Liver (tissue), 3 donors: ENCODE measurements at regions not wholly inside any gene's neighbourhood (a gene's known extent, or its start where the extent isn't known, plus 50 kb on each side); places are given as distances from the start of the nearest gene placed in this dataset.

Source experiments
- NR2F2 ChIP-seq: IDR thresholded peaks from 2 replicates; pipeline ENCODE4 v1.6.1; 2016; ENCODE audit warnings: antibody characterized with exemption
- SP1 ChIP-seq: IDR thresholded peaks from 2 replicates; pipeline ENCODE4 v1.6.1; 2018; ENCODE audit warnings: antibody characterized with exemption, mild to moderate bottlenecking
- TAF1 ChIP-seq: conservative IDR thresholded peaks from 2 replicates; pipeline ENCODE4 v1.6.1; 2016; ENCODE audit warnings: antibody characterized with exemption, mild to moderate bottlenecking
- TF ChIP-seq, protein P1 (sequence below): IDR thresholded peaks from 2 replicates; pipeline ENCODE4 v1.6.1; 2016; ENCODE audit warnings: antibody characterized with exemption, mild to moderate bottlenecking
- TF ChIP-seq, protein P2 (sequence below): fragments of 150-350 bp; IDR thresholded peaks from 2 replicates; pipeline ENCODE4 v1.5.1; 2017; ENCODE audit warnings: improper control_type of control experiment, low read depth, low read length; ENCODE audit not compliant: missing input control
- donor health status: healthy.
- donor health status: healthy.

DNA sequence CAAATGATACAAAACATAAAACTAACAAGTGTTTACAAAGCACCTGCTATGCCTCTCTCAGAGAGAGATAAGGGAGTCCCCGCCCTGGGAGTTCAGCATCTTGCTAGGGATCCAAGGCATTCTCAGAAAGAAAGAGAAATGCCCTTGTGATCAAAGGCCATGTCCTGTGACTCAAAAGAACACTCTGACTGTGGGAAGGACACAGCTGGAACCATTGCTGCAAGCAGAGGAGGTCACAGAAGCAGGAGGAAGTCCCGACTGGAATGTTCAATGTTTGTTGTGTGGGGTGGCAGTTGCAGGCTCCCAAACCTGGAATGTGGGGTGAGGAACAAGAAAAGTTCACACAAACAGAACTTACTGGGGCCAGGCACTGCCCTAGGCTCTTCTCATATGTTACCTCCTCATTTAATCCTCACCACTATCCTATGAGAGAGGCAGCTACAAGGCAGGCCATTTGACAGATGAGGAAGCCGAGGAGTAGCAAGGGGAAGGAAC is 93.0 kb upstream of the GRIK3 start:
- TF ChIP-seq, protein P1, sequence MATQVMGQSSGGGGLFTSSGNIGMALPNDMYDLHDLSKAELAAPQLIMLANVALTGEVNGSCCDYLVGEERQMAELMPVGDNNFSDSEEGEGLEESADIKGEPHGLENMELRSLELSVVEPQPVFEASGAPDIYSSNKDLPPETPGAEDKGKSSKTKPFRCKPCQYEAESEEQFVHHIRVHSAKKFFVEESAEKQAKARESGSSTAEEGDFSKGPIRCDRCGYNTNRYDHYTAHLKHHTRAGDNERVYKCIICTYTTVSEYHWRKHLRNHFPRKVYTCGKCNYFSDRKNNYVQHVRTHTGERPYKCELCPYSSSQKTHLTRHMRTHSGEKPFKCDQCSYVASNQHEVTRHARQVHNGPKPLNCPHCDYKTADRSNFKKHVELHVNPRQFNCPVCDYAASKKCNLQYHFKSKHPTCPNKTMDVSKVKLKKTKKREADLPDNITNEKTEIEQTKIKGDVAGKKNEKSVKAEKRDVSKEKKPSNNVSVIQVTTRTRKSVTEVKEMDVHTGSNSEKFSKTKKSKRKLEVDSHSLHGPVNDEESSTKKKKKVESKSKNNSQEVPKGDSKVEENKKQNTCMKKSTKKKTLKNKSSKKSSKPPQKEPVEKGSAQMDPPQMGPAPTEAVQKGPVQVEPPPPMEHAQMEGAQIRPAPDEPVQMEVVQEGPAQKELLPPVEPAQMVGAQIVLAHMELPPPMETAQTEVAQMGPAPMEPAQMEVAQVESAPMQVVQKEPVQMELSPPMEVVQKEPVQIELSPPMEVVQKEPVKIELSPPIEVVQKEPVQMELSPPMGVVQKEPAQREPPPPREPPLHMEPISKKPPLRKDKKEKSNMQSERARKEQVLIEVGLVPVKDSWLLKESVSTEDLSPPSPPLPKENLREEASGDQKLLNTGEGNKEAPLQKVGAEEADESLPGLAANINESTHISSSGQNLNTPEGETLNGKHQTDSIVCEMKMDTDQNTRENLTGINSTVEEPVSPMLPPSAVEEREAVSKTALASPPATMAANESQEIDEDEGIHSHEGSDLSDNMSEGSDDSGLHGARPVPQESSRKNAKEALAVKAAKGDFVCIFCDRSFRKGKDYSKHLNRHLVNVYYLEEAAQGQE: no peak
- TF ChIP-seq, protein P2, sequence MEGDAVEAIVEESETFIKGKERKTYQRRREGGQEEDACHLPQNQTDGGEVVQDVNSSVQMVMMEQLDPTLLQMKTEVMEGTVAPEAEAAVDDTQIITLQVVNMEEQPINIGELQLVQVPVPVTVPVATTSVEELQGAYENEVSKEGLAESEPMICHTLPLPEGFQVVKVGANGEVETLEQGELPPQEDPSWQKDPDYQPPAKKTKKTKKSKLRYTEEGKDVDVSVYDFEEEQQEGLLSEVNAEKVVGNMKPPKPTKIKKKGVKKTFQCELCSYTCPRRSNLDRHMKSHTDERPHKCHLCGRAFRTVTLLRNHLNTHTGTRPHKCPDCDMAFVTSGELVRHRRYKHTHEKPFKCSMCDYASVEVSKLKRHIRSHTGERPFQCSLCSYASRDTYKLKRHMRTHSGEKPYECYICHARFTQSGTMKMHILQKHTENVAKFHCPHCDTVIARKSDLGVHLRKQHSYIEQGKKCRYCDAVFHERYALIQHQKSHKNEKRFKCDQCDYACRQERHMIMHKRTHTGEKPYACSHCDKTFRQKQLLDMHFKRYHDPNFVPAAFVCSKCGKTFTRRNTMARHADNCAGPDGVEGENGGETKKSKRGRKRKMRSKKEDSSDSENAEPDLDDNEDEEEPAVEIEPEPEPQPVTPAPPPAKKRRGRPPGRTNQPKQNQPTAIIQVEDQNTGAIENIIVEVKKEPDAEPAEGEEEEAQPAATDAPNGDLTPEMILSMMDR: no peak
- TF ChIP-seq NR2F2 (no peak), SP1 (no peak), TAF1 (no peak)
